Progenitor cell of endocrine pancreas (in vitro differentiated cells): ENCODE measurements at regions not wholly inside any gene's neighbourhood (a gene's known extent, or its start where the extent isn't known, plus 50 kb on each side); places are given as distances from the start of the nearest gene placed in this dataset.

Experiments used
- DNase-seq: peaks from one replicate; pipeline ENCODE4 v3.0.0; 2021; ENCODE audit warnings: low spot score; ENCODE audit not compliant: unreplicated experiment
- H3K27ac Mint-ChIP-seq: 2 replicates; pipeline ENCODE4 v1.8.0; 2021; ENCODE audit warnings: mild to moderate bottlenecking, moderate library complexity, mixed read lengths
- H3K27me3 Mint-ChIP-seq: 2 replicates; pipeline ENCODE4 v1.8.0; 2021; ENCODE audit warnings: mixed read lengths
- H3K36me3 Mint-ChIP-seq: 2 replicates; pipeline ENCODE4 v1.8.0; 2022; ENCODE audit warnings: mixed read lengths; ENCODE audit not compliant: insufficient read depth
- H3K4me1 Mint-ChIP-seq: 2 replicates; pipeline ENCODE4 v1.8.0; 2021; ENCODE audit warnings: low read depth, mixed read lengths
- H3K4me3 Mint-ChIP-seq: 2 replicates; pipeline ENCODE4 v1.8.0; 2021; ENCODE audit warnings: low read depth, mild to moderate bottlenecking, moderate library complexity, mixed read lengths
- H3K9me3 Mint-ChIP-seq: 2 replicates; pipeline ENCODE4 v1.8.0; 2021; ENCODE audit warnings: low read depth, mixed read lengths
- TF ChIP-seq, protein P1 (sequence below): fragments of 200-600 bp; sonication (generic); IDR thresholded peaks from one replicate; pipeline ENCODE4 v1.5.0; 2021; ENCODE audit warnings: antibody characterized with exemption, mild to moderate bottlenecking; ENCODE audit not compliant: unreplicated experiment

DNA sequence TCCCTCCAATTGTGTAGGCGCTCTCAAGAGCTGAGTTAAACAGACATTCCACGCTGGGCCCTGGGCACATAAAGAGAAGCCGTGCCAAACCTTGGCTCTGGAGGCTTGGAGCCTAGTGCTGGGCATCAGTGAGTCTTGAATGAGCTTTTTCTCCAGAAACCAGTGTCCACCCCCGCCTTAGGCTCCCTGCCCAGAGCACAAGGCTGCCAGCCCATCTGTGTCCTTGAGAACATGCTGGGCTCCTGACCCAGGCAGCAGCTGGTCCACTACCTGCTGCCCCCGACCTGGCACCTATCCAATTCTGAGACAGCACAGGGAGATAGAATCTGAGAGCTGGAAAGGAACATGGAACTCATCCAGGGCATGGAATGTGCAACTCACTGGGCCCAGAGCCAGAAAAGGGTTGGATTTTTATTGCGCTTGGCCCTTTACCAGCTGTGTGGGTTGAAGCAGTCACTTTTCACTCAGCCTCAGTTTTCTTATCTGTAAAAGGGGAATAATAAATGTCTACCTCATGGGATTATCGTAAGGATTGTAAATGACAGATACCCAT, 92.4 kb upstream of the CPLX2 start:
- no peak for DNase-seq
- Mint-ChIP-seq H3K27me3 (peaks cover 39% of the 10 kb centered on the region), H3K4me1 (no peaks in the 10 kb centered on the region), H3K36me3 (no peaks in the 10 kb centered on the region), H3K9me3 (no peaks in the 10 kb centered on the region), H3K4me3 (no peak overlapping the region), H3K27ac (no peak overlapping the region)
- TF ChIP-seq, protein P1, sequence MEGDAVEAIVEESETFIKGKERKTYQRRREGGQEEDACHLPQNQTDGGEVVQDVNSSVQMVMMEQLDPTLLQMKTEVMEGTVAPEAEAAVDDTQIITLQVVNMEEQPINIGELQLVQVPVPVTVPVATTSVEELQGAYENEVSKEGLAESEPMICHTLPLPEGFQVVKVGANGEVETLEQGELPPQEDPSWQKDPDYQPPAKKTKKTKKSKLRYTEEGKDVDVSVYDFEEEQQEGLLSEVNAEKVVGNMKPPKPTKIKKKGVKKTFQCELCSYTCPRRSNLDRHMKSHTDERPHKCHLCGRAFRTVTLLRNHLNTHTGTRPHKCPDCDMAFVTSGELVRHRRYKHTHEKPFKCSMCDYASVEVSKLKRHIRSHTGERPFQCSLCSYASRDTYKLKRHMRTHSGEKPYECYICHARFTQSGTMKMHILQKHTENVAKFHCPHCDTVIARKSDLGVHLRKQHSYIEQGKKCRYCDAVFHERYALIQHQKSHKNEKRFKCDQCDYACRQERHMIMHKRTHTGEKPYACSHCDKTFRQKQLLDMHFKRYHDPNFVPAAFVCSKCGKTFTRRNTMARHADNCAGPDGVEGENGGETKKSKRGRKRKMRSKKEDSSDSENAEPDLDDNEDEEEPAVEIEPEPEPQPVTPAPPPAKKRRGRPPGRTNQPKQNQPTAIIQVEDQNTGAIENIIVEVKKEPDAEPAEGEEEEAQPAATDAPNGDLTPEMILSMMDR = no peak

DNA sequence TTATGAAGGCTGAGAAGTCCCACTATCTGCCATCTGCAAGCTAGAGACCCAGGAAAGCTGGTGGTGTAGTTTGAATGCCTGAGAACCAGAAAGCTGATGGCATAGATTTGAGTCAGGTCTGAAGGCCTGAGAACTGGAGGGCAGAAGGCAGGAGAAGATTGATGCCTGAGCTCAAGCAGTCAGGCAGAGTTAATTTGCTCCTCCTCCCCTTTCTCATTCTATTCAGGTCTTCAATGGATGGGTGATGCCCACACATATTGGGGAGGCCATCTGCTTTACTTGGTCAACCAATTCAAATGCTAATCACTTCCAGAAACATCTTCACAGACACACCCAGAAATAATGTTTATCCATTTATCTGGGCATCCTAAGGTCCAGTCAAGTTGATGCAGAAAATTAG, 87.6 kb upstream of the CPLX2 start:
- H3K36me3 Mint-ChIP-seq = no peaks in the 10 kb centered on the region
- H3K27ac Mint-ChIP-seq = no peak overlapping the region
- H3K9me3 Mint-ChIP-seq = no peaks in the 10 kb centered on the region
- H3K4me3 Mint-ChIP-seq = no peak overlapping the region
- no peak for DNase-seq
- TF ChIP-seq, protein P1 = no peak
- no peaks in the 10 kb centered on the region for H3K4me1 Mint-ChIP-seq
- H3K27me3 Mint-ChIP-seq = peaks cover 42% of the 10 kb centered on the region

DNA sequence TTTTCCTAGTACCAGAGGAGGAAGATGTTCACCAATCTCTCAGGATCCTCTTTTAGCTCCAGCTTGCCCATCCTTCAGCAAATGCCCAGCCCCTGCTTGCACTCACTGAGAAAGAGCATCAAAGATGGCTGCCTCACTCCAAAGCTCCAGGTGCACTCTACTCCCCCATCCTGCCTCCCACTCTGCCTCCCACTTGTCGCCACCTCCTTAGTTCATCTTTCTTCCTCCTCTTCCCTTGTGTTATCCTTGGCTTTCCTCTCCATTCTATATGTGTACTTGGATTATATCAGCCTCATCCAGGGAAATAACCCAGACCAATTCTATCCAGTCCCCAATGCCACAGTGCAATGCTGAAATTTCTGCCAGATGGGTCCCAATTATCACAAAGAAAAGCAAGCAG, 87.1 kb upstream of the CPLX2 start:
- Mint-ChIP-seq H3K4me3 (no peak overlapping the region), H3K9me3 (no peaks in the 10 kb centered on the region), H3K36me3 (no peaks in the 10 kb centered on the region), H3K27ac (no peak overlapping the region), H3K4me1 (no peaks in the 10 kb centered on the region), H3K27me3 (peaks cover 43% of the 10 kb centered on the region)
- DNase-seq = no peak
- TF ChIP-seq, protein P1 = no peak

DNA sequence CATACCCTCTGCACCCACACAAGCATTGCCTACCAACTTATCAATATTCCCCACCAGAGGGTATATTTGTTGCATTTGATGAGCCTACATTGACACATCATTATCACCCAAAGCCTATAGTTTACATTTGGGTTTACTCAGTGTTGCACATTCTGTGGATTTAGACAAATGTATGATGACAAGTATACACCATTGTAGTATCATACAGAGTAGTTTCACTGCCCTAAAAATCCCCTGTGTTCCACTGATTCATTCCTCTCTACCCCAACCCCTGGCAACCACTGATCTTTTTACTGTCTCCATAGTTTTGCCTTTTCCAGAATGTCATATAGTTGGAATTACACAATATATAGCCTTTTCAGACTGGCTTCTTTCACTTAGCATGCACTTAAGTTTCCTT, 85.7 kb upstream of the CPLX2 start:
- H3K4me1 Mint-ChIP-seq = no peaks in the 10 kb centered on the region
- peaks cover 37% of the 10 kb centered on the region for H3K27me3 Mint-ChIP-seq
- TF ChIP-seq, protein P1 = no peak
- no peaks in the 10 kb centered on the region for H3K36me3 Mint-ChIP-seq
- H3K4me3 Mint-ChIP-seq = no peak overlapping the region
- no peaks in the 10 kb centered on the region for H3K9me3 Mint-ChIP-seq
- H3K27ac Mint-ChIP-seq = no peak overlapping the region
- DNase-seq = no peak

DNA sequence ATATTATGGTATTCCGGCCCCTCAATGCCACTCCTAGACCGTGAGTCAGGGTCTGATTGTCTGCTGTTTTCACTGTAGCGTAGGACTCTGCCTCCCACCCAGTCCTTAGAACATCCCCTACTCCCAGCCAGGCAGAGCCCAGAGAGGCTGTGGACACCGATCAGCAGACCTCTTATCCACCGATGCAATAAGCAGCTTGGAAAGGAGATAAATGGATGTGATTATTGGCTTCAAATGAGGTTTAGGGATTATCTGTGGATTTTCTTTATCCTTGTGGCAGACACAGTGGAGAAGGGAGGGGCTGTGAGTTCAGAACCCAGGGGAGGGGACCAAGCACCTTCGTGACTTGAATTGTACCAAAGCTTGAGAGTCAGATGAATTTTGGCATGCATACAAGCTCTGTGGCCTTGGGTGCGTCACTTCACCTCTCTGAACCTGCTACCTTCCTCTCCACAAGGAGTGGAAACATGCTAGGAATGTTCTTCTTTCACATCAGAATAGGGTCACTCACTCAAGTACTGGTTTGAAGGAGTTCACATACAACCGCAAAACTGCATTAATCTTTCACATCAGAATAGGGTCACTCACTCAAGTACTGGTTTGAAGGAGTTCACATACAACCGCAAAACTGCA, 83.1 kb upstream of the CPLX2 start:
- no peak overlapping the region for H3K4me3 Mint-ChIP-seq
- TF ChIP-seq, protein P1 = no peak
- peaks cover 29% of the 10 kb centered on the region for H3K27me3 Mint-ChIP-seq
- DNase-seq = no peak
- H3K27ac Mint-ChIP-seq = no peak overlapping the region
- no peaks in the 10 kb centered on the region for H3K4me1 Mint-ChIP-seq
- H3K36me3 Mint-ChIP-seq = no peaks in the 10 kb centered on the region
- H3K9me3 Mint-ChIP-seq = no peaks in the 10 kb centered on the region
